OCI-LY7 (cell line): ENCODE measurements at regions not wholly inside any gene's neighbourhood (a gene's known extent, or its start where the extent isn't known, plus 50 kb on each side); places are given as distances from the start of the nearest gene placed in this dataset.

Experiments
- BruUV-seq: library from RNA; stranded (reverse); fragments of 400-500 nt; replicated peaks from 2 replicates; lab custom pipeline; 2021; lab: Mats Ljungman, UMichigan
- CTCF ChIA-PET: fragments of 300-600 bp; sonication (Branson Sonifier 250); formaldehyde crosslinking; loops from one replicate; lab custom pipeline; 2022; ENCODE audit warnings: antibody characterized with exemption; ENCODE audit not compliant: unreplicated experiment; lab: Charles Lee
- POLR2A ChIA-PET: fragments of 300-600 bp; sonication (Branson Sonifier 250); formaldehyde crosslinking; loops from one replicate; lab custom pipeline; 2022; ENCODE audit warnings: antibody characterized with exemption; lab: Charles Lee
- DNase-seq: peaks from one replicate; pipeline ENCODE4 v3.0.0-alpha.2; 2015; ENCODE audit warnings: low spot score
- H2AFZ ChIP-seq: fragments of 200-600 bp; sonication (generic), shearing (Covaris generic); 2 replicates; pipeline ENCODE4 v1.6.1; 2014; ENCODE audit warnings: mild to moderate bottlenecking, antibody characterized with exemption, low read length, moderate library complexity
- H3K27ac ChIP-seq: fragments of 200-600 bp; sonication (generic); 2 replicates; pipeline ENCODE4 v1.5.1; 2014; ENCODE audit warnings: mixed run types, low read depth, mild to moderate bottlenecking, moderate library complexity, low read length, inconsistent platforms; ENCODE audit not compliant: poor library complexity, severe bottlenecking
- H3K36me3 ChIP-seq: fragments of 200-600 bp; sonication (generic); 2 replicates; pipeline ENCODE4 v1.6.1; 2014; ENCODE audit warnings: mild to moderate bottlenecking, antibody characterized with exemption, low read length, moderate library complexity, mixed read lengths; ENCODE audit not compliant: insufficient read depth
- H3K4me1 ChIP-seq: fragments of 200-600 bp; sonication (generic); 2 replicates; pipeline ENCODE4 v1.5.1; 2014; ENCODE audit warnings: mild to moderate bottlenecking, low read length; ENCODE audit not compliant: insufficient read depth, poor library complexity, severe bottlenecking
- H3K4me2 ChIP-seq: fragments of 200-600 bp; sonication (generic); 2 replicates; pipeline ENCODE4 v1.6.1; 2014; ENCODE audit warnings: mild to moderate bottlenecking, low read length
- H3K4me3 ChIP-seq: fragments of 200-600 bp; sonication (generic); 2 replicates; pipeline ENCODE4 v1.5.1; 2014; ENCODE audit warnings: mild to moderate bottlenecking, low read depth, low read length; ENCODE audit not compliant: poor library complexity, severe bottlenecking
- H3K79me2 ChIP-seq: fragments of 200-600 bp; sonication (generic); 2 replicates; pipeline ENCODE4 v1.6.1; 2016; ENCODE audit warnings: low read depth, mild to moderate bottlenecking, low read length, moderate library complexity, mixed read lengths; ENCODE audit not compliant: insufficient read depth
- H3K9me2 ChIP-seq: fragments of 200-600 bp; sonication (generic); 2 replicates; pipeline ENCODE4 v1.6.1; 2016; ENCODE audit warnings: mild to moderate bottlenecking, low read length, mixed read lengths; ENCODE audit not compliant: insufficient read depth
- H3K9me3 ChIP-seq: fragments of 200-600 bp; sonication (generic); 2 replicates; pipeline ENCODE4 v1.6.1; 2014; ENCODE audit warnings: mild to moderate bottlenecking, mixed run types, low read length, mixed read lengths
- H4K20me1 ChIP-seq: fragments of 200-600 bp; sonication (generic); 2 replicates; pipeline ENCODE4 v1.6.1; 2014; ENCODE audit warnings: mild to moderate bottlenecking, antibody characterized with exemption, low read length, moderate library complexity, mixed read lengths; ENCODE audit not compliant: insufficient read depth
- CTCF ChIP-seq: fragments of 200-600 bp; sonication (generic); conservative IDR thresholded peaks from 2 replicates; pipeline ENCODE4 v1.5.1; 2014; ENCODE audit warnings: mild to moderate bottlenecking, antibody characterized with exemption, low read length, moderate library complexity, mixed read lengths
- EZH2phosphoT487 ChIP-seq: fragments of 200-600 bp; sonication (generic); IDR thresholded peaks from 2 replicates; pipeline ENCODE4 v1.6.1; 2018; ENCODE audit warnings: low read depth, borderline replicate concordance, mild to moderate bottlenecking, mixed run types, antibody characterized with exemption, low read length, moderate library complexity, mixed read lengths
- intact Hi-C: fragments of 100-400 bp; cut with micrococcal nuclease; formaldehyde crosslinking; loops from one replicate; pipeline ENCODE4 v1.10.0; 2022; ENCODE audit not compliant: unreplicated experiment

GRCh38 chr2:191591025-191591424, 86.9 kb upstream of the NABP1 start:
- Histone ChIP-seq H3K27ac (no peak overlapping the region), H3K9me3 (no peaks in the 10 kb centered on the region), H3K4me2 (no peak overlapping the region), H3K4me1 (no peaks in the 10 kb centered on the region), H3K79me2 (no peaks in the 10 kb centered on the region), H4K20me1 (no peaks in the 10 kb centered on the region), H2AFZ (no peak overlapping the region), H3K36me3 (no peaks in the 10 kb centered on the region), H3K4me3 (no peak overlapping the region), H3K9me2 (no peaks in the 10 kb centered on the region)
- intact Hi-C loops, result no loop called here
- TF ChIP-seq EZH2phosphoT487 (no peak), CTCF (no peak)
- ChIA-PET POLR2A (no interaction called here), CTCF (no interaction called here)
- no TSS peak for BruUV-seq
- no peak for DNase-seq

GRCh38 chr2:191593622-191594385, 84.1 kb upstream of the NABP1 start:
- Histone ChIP-seq H3K9me3 (no peaks in the 10 kb centered on the region), H3K9me2 (no peaks in the 10 kb centered on the region), H3K4me1 (no peaks in the 10 kb centered on the region), H3K27ac (no peak overlapping the region), H2AFZ (no peak overlapping the region), H3K36me3 (no peaks in the 10 kb centered on the region), H4K20me1 (no peaks in the 10 kb centered on the region), H3K79me2 (no peaks in the 10 kb centered on the region), H3K4me3 (no peak overlapping the region), H3K4me2 (no peak overlapping the region)
- BruUV-seq, result no TSS peak
- CTCF ChIA-PET, result no interaction called here
- TF ChIP-seq EZH2phosphoT487, result no peak
- intact Hi-C loops, result no loop called here
- DNase-seq, result no peak
- POLR2A ChIA-PET, result no interaction called here

GRCh38 chr2:191597186-191597751, 80.7 kb upstream of the NABP1 start:
- no peaks in the 10 kb centered on the region for H3K9me2 ChIP-seq
- H3K27ac ChIP-seq, result no peak overlapping the region
- DNase-seq, result no peak
- no peaks in the 10 kb centered on the region for H3K4me1 ChIP-seq
- H3K9me3 ChIP-seq, result no peaks in the 10 kb centered on the region
- POLR2A ChIA-PET, result no interaction called here
- CTCF ChIA-PET, result no interaction called here
- no peak overlapping the region for H2AFZ ChIP-seq
- BruUV-seq, result no TSS peak
- H3K4me2 ChIP-seq, result no peak overlapping the region
- no peaks in the 10 kb centered on the region for H4K20me1 ChIP-seq
- intact Hi-C loops, result no loop called here
- H3K4me3 ChIP-seq, result no peak overlapping the region
- H3K36me3 ChIP-seq, result no peaks in the 10 kb centered on the region
- TF ChIP-seq CTCF (no peak), EZH2phosphoT487 (no peak)
- H3K79me2 ChIP-seq, result no peaks in the 10 kb centered on the region
